RWPE2 (cell line): ENCODE measurements at regions not wholly inside any gene's neighbourhood (a gene's known extent, or its start where the extent isn't known, plus 50 kb on each side); places are given as distances from the start of the nearest gene placed in this dataset.

ENCODE experiments used
- ATAC-seq: fragments of 200-7000 bp; cut with Tn5 transposase; 3 replicates; pipeline ENCODE4 v1.9.1; 2021; ENCODE audit warnings: low read depth
- DNase-seq: peaks from one replicate; pipeline ENCODE4 v3.0.0-alpha.2; 2020; ENCODE audit warnings: low spot score
- H3K27ac ChIP-seq: fragments of 450-650 bp; 2 replicates; pipeline ENCODE4 v1.5.1; 2017; ENCODE audit warnings: mild to moderate bottlenecking; ENCODE audit not compliant: poor library complexity, severe bottlenecking
- H3K27me3 ChIP-seq: fragments of 250-450 bp; sonication (Bioruptor Pico); 2 replicates; pipeline ENCODE4 v1.5.1; 2021; ENCODE audit warnings: mild to moderate bottlenecking, moderate library complexity; ENCODE audit not compliant: insufficient read depth, poor library complexity, severe bottlenecking
- H3K36me3 ChIP-seq: fragments of 250-450 bp; sonication (Bioruptor Pico); 2 replicates; pipeline ENCODE4 v1.5.1; 2020; ENCODE audit warnings: low read depth, mild to moderate bottlenecking, moderate library complexity
- H3K4me1 ChIP-seq: fragments of 250-450 bp; sonication (Bioruptor Pico); 2 replicates; pipeline ENCODE4 v1.5.1; 2021; ENCODE audit warnings: mild to moderate bottlenecking, moderate library complexity; ENCODE audit not compliant: insufficient read depth, poor library complexity, severe bottlenecking
- H3K4me3 ChIP-seq: fragments of 250-450 bp; sonication (Bioruptor Pico); 2 replicates; pipeline ENCODE4 v1.5.1; 2021; ENCODE audit warnings: mild to moderate bottlenecking, moderate library complexity; ENCODE audit not compliant: severe bottlenecking
- H3K9me3 ChIP-seq: fragments of 250-450 bp; sonication (Bioruptor Pico); 2 replicates; pipeline ENCODE4 v1.5.1; 2021; ENCODE audit warnings: mild to moderate bottlenecking, moderate library complexity; ENCODE audit not compliant: severe bottlenecking
- TF ChIP-seq, protein P1 (sequence below): fragments of 450-650 bp; IDR thresholded peaks from one replicate; pipeline ENCODE4 v1.5.1; 2017; ENCODE audit warnings: mild to moderate bottlenecking, moderate library complexity; ENCODE audit not compliant: poor library complexity, severe bottlenecking

DNA sequence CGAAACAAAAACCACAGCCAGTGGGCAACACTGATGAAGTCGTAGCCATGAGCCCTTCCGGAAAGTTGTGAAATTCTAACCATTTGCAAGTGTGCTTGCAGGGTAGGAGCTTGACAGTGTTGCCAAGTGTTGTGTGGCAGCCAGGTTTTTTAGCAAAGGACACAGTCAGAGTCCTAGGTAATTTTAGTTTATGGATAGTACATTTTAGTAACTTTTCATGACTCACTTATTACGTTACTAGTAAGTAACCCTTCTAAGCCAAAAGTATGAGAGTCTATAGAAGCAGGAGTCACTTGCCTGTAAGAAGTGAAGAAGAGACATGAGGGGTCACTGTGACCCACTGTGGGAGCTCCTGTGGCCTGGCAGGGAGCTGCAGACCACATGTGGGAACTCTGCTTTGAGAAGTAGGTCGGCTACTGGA is 54.8 kb upstream of the ADPGK start:
- H3K4me3 ChIP-seq, result no peak overlapping the region
- no peaks in the 10 kb centered on the region for H3K36me3 ChIP-seq
- TF ChIP-seq, protein P1, sequence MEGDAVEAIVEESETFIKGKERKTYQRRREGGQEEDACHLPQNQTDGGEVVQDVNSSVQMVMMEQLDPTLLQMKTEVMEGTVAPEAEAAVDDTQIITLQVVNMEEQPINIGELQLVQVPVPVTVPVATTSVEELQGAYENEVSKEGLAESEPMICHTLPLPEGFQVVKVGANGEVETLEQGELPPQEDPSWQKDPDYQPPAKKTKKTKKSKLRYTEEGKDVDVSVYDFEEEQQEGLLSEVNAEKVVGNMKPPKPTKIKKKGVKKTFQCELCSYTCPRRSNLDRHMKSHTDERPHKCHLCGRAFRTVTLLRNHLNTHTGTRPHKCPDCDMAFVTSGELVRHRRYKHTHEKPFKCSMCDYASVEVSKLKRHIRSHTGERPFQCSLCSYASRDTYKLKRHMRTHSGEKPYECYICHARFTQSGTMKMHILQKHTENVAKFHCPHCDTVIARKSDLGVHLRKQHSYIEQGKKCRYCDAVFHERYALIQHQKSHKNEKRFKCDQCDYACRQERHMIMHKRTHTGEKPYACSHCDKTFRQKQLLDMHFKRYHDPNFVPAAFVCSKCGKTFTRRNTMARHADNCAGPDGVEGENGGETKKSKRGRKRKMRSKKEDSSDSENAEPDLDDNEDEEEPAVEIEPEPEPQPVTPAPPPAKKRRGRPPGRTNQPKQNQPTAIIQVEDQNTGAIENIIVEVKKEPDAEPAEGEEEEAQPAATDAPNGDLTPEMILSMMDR, result no peak
- H3K9me3 ChIP-seq, result no peaks in the 10 kb centered on the region
- peaks cover 32% of the 10 kb centered on the region for H3K27me3 ChIP-seq
- H3K27ac ChIP-seq, result no peak overlapping the region
- peak; percentile 12 for DNase-seq
- no peaks in the 10 kb centered on the region for H3K4me1 ChIP-seq
- no peak for ATAC-seq

DNA sequence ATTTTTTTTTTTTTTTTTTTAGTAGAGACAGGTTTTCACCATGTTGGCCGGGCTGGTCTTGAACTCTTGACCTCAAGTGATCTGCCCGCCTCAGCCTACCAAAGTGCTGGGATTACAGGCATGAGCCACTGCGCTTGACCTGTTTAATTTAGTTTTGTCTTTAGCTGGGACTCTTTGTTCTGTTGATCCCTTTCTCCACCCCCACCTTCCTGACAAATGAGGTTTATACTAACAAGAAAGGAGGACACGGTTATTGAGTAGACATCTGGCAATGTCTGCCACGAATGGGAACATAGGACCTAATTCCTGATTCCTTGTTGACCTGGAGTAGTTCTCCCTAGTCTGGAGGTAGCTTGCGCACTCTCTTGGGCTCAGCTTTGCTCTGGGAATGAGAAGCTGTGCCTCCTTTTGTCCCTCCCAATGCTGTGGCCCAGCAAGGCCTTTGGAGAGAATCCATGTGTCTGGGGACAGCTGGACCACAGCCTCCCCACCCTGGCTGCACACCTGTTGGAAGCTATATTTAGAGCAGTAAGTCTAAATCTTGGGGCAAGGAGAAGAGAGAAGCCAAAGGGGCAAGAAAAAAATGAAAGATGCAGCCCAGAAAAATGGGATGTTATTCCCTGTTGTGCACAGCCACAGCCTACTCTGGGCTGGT is 53.2 kb upstream of the ADPGK start:
- H3K27ac ChIP-seq, result no peak overlapping the region
- H3K36me3 ChIP-seq, result no peaks in the 10 kb centered on the region
- H3K4me3 ChIP-seq, result no peak overlapping the region
- peaks cover 27% of the 10 kb centered on the region for H3K27me3 ChIP-seq
- TF ChIP-seq, protein P1, result no peak
- no peaks in the 10 kb centered on the region for H3K4me1 ChIP-seq
- H3K9me3 ChIP-seq, result no peaks in the 10 kb centered on the region
- DNase-seq (peak; percentile 34), ATAC-seq (no peak)

DNA sequence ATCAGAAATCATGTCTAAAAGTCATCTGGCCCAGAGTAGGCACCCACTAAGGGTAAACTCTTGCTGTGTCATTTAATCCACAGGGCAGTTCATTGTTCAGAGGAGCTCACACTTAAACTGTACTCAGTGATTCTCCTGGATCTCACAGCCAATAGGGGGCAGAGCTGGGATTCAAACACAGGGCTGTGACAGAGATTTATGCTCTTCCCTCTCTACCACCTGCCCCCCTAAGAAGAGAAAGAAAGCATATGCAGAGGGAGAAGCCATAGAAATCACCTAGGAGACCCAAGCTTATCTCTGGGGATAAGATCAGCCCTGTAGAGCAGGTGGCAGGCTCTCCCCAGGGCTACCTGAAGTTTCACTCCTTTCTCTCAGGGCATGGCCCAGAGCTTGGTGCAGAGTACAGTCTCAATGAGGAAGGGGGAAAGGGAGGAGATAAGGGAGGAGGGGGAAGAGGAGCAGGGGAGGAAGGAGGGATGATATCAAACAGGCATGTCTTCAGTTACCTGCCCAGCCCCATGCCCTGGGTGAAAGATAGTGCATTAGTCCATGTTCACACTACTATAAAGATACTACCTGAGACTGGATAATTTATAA is 51.8 kb upstream of the ADPGK start:
- ATAC-seq (peak; percentile 13; the same call in 1 of the 3 replicates), DNase-seq (peak; percentile 13)
- no peak overlapping the region for H3K27ac ChIP-seq
- no peaks in the 10 kb centered on the region for H3K9me3 ChIP-seq
- H3K4me3 ChIP-seq, result no peak overlapping the region
- TF ChIP-seq, protein P1, result peak; percentile 17
- H3K27me3 ChIP-seq, result peaks cover 13% of the 10 kb centered on the region
- H3K36me3 ChIP-seq, result no peaks in the 10 kb centered on the region
- no peaks in the 10 kb centered on the region for H3K4me1 ChIP-seq

DNA sequence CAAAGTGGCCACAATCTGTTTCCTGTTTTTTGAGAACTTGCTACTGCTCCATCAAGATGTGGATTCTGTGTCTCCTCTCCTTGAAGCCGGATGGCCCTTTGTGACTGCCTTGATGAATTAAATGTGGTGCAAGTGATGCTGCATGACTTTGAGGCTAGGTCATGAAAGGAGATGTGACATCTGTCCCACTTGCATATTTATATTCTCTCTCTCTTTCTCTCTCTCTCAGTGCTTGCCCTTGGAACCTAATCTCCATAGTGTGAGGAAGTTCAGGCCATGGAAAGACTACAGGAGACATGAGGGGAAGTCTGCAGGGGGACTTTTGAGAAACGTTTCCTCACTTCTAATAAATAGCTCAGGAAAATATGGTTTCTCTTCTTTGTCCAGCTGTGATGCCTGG is 50.0 kb upstream of the ADPGK start:
- TF ChIP-seq, protein P1, result no peak
- Histone ChIP-seq H3K4me1 (no peaks in the 10 kb centered on the region), H3K27me3 (peaks cover 8% of the 10 kb centered on the region), H3K9me3 (no peaks in the 10 kb centered on the region), H3K27ac (no peak overlapping the region), H3K4me3 (no peak overlapping the region), H3K36me3 (no peaks in the 10 kb centered on the region)
- DNase-seq (no peak), ATAC-seq (no peak)
